HG02884 (cell line): ENCODE measurements at regions not wholly inside any gene's neighbourhood (a gene's known extent, or its start where the extent isn't known, plus 50 kb on each side); places are given as distances from the start of the nearest gene placed in this dataset.

Source experiments
- ATAC-seq: cut with Tn5 transposase; IDR thresholded peaks from one replicate; pipeline ENCODE4 v1.9.1; 2021; ENCODE audit warnings: mild to moderate bottlenecking, moderate library complexity; ENCODE audit not compliant: unreplicated experiment

DNA sequence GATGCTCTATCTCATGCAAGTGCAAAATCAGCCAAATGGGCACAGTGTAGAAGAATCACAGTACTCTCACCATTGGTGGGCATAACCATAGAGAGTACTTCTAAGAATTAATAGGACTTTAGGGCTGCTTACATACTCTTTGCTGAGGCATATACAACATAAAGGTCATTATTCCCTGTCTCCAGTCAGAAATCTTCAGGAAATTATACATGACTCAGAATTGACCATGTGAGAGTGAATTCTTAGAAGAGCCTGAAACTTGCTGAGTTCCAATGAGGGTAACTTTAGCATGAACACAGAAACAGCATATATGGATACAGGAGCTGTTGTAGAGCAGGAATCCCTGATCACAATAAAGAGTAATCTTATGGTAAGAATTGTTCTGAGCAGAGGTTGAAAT, 498.7 kb downstream of the TENT5A start:
- ATAC-seq, result no peak

DNA sequence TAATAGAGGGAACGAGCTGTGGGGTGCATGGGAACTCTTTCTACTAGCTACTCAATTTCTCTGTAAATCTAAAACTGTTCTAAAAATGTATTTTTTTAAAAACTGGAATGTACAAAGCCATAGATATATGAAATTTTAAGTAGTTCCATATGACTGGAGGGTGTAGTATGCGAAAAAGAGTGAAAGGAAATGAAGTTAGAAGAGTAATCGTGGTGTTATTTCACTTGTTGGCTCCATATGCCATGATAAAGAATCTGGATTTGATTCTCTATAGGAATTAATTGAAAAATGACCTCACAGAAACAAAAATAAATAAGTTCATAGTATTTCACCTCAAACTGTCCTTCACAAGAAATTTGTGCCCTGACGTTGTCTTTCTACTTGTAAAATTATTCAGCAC, 500.2 kb downstream of the TENT5A start:
- no peak for ATAC-seq

DNA sequence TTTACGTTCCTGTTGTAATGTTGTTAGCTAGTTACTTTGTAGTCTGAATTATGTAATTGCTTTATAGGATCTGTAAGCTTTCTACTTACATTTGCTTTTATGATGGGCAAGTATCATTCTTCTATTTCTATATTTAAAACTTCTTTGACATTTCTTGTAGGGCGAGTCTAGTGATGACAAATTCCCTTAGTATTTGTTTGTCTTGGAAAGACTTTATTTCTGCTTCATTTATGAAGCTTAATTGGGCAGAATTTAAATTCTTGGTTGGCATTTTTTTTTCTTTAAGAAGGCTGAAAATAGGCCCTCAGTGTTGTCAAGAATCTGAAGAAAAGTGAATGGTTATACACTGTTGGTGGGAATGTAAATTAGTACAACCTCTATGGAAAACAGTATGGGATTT, 506.3 kb downstream of the TENT5A start:
- no peak for ATAC-seq

DNA sequence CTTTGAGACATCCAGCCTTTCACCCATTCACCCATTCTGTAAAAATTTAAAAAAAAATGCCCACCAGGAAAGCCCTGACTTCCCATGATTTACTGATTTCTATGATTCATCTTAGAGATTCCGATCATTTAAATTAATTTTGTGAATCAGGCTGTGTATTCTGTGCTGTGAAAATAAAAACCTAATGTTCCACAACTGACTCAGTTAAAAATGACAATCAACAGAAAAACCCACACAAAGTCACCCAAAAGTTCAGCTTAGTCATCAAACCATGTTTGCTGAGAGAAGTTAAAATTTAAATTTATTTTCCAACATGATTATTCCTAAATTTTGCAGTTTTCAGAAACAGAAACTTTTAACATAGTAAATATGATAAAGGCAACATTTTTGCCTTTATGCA, 509.9 kb downstream of the TENT5A start:
- ATAC-seq, result no peak

DNA sequence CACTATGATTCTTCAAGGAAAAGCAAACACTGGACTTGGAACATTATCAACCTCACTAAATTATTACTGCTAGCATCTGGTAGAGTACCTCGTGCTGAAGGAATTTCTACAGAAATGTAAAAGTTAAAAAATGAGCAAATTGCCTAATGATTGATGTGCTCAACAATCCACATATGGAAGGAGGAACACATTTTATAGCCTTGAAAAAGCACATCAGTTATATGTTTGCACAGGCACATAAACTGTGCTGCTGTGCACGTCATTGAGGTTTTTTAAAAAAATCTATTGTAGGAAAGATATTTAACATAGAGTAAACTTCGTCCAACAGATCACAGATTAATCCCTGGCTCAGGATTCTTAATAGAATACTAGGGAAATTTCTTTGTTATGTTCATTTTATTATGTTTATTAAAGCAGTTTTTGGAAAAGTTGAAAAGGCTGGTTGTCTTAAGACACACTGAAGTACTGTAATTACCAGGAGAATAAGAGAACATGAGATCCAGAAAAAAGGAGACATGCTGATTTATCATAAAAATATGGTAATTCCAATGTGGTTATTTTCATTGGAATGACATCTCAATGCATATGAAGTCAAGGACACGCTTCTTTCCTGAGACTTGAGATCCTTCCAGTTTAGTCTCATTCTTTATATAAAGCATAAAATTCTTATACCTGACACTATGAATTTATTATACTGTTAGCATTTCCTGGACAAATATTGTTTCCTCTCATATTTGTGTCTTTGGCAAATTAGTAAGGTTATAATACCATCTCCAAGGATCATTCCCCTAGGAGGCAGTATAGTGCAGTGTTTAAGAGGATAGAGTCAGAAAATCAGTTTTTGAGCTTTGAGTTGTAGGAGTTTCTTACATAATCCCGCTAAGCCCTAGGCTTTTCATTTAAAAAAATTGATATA, 511.1 kb downstream of the TENT5A start:
- ATAC-seq, result no peak

DNA sequence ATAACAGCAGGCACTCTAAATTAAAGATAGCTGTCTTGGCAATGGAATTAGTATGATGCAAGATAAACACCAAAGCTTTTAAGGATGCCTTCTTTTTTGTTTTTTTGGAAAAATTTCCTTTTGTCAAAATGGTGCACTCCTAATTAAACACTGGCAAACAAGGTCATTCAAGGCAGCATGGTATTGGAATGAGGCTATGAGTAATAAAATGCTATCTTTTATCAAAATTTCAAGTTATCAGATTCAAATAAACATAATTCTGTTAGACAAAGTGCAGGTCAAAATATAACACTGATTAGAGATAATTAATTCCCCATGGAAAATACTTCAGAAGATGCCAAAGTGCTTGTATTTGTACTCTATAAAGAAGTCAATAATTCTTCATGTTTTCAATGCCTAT, 514.1 kb downstream of the TENT5A start:
- ATAC-seq, result no peak

DNA sequence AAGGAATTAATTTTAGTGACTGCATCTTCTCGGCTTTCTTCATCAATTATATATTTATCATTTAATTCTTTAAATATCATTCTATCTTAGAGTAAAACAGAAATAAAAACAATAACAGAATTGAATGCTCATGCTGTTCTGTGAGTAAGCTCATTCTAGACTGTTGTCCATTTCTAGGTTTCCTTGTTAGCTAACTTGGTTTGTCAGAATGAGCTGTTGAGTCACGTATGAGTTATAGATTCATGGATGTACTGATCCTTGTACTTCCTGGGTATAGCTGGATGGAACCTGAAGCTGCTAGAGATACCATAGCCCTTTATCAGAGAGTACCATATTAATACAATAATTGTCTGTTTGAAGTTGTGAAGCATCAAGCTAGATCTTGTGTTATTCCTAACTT, 515.3 kb downstream of the TENT5A start:
- ATAC-seq, result no peak

DNA sequence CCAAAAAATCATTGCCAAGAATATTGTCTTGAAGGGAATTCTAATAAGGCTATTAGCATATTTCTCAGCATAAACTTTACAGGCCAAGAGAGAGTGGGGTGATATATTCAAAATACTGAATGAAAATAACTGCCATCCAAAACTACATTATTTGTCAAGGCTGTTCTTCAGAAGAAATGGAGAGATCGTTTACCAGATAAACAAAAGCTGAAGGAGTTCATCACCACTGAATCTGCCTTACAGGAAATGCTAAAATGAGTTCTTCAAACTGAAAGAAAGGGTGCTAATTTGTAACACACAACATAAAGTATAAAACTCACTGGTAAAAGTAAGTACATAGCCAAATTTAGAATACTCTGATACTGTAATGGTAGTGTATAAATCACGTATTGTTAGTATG, 517.0 kb downstream of the TENT5A start:
- ATAC-seq, result no peak

DNA sequence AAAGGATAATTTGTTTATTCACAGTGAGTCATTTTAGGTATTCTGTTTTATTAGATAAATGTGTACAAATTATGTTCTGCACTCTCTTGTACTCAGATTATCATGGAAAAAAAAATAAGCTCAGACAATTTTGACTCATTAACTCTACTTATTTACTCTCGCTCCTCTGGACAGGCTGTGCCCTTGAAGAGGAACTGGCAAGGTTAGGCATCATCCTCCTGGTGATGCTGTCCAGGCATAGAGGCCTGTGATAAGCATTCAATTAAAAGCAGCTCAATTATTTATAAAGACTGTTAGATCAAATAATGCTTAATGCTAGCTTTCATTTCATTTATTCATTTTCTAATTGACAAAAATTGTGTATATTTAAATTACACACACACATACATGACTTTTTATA, 518.5 kb downstream of the TENT5A start:
- ATAC-seq, result no peak

DNA sequence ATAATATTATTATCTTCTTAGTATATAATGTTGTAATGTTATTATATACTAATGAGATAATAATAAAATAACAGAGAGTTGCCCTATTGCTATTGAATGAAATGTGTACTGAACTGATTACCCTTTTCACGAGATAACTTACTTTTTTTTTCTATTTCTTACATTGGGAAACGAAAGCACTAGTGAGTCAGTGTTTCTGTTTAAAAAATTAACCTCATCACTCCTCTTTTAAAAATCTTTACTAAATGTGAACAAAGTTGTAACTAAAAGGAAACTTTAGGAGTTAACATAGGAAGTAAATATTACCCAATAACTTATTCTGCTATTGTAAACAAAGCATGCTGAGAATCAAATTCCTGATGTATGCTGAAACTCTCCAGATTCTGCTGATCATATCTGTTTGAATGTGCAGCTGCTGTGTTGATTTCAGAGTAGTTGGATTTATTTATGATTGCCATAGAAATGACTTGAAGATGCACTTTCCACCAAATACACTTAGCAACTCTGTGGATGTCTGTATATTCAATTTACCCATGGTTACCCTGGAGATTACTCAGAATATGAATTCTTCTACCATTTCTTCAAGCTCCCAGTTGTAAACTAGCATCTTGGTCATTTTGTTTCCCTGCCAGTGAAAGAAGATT, 523.4 kb downstream of the TENT5A start:
- no peak for ATAC-seq

DNA sequence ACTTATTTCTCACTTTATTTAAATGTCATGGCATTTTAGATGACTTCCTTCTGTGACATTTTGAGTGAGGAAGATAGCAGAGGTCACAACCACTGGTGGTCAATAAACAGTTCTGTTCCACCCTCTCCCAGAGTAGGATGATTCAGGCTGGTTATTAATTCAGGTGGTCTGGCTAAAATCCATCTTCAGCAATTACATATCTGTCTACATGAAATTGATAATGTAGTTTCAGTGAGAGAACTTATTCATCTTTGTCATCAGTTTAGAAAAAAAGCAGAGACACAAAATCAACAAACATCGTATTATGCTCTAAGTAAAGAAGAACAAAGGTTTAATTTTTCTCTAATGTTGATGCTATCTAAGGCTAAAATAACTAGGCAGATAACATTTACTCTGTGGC, 525.5 kb downstream of the TENT5A start:
- no peak for ATAC-seq

DNA sequence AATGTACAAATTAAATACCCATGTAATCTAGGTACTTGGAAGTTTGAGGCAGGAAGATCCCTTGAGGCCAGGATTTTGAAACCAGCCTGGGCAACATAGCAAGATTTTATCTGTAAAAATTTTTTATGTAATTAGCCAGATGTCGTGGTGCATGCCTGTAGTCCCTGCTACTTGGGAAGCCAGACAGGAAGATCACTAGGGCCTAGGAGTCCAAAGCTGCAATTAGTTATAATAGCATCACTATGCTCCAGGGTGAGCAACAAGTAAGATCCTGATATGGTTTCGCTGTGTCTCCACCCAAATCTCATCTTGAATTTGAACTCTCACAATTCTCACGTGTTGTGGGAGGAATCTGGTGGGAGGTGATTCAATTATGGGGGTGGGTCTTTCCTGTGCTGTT, 535.8 kb downstream of the TENT5A start:
- no peak for ATAC-seq

DNA sequence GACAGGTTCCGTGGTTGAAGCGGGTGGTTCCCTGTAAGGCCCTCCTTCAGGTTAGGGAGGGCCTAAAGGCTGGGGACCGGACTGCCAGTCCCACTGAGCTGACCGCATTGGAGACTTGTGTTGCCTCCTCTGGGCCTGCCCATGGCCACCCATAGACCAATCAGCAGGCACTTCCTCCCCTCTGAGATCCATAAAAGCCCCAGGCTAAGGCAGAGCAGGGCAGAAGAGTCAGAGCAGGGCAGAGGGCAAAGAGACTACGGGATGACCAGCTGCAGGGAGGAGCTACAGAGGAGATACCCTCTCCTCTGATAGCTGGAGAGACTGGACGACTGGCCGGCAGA, 537.4 kb downstream of the TENT5A start:
- no peak for ATAC-seq

DNA sequence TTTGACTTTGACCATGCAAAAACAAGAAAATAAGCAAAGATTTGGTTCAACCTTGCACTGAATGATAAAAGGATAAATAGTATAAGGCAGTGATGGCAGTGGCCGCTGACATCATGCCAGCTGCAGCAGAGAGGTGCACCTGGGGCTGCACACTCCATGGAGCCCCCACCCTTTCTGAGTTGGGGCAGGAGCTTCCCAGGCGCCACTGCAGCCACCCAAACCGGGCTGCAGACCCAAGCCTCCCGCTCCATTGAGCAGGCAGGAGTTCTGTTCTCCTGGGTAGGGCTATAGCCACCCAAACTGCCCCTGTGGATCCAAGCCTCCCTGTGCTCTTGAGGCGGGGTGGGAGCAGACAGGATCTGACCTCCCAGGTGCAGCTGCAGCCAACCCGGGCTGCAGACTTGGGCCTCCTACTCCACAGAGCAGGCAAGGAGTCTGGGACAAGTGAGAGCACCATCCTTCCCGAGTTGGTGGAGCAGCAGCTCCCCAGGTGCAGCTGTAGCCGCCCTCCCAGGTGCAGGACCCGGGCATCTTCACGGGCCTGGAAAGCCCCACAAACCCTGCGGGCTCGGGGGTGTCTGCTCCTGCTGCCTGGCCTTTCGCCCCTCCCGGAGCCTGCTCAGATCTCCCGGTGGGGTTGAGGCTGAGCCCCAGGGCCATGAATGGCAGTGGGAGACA, 537.9 kb downstream of the TENT5A start:
- no peak for ATAC-seq

DNA sequence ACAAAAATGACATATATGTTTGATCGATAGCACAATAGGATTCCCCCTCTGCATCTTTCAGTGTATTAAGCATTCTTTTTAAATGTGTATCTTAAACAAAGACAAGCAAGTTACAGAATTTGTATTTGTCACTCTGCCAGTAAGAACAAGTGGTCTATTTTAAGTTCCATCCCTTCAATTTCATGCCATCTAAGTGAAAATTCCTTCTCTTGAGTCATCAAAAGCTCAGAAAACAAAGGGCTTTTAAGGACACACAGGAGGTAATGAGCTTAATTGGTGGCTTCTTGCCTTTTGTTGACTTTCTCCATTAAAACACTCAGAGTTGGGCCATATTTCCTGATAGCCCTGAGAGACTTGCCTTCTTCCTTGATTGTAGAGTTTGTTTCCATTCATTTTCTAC, 547.8 kb downstream of the TENT5A start:
- no peak for ATAC-seq

DNA sequence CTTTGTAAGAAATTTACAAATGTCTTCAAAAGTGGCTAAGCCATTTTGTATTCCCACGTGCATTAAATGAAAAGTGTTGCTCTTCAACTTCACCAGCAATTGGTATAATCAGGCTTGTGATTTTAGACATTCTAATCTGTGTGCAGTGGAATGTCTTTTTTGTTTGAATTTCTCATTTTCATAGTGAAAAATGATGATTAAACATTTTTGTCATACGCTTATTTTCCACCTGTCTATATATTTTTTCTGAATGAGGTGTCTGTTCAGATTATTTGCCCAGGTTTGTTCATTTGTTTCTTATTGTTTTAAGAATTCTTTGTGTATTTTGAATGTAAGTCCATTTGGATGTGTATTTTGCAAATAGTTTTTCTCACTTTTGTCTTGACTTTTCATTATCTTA, 558.1 kb downstream of the TENT5A start:
- ATAC-seq, result no peak

DNA sequence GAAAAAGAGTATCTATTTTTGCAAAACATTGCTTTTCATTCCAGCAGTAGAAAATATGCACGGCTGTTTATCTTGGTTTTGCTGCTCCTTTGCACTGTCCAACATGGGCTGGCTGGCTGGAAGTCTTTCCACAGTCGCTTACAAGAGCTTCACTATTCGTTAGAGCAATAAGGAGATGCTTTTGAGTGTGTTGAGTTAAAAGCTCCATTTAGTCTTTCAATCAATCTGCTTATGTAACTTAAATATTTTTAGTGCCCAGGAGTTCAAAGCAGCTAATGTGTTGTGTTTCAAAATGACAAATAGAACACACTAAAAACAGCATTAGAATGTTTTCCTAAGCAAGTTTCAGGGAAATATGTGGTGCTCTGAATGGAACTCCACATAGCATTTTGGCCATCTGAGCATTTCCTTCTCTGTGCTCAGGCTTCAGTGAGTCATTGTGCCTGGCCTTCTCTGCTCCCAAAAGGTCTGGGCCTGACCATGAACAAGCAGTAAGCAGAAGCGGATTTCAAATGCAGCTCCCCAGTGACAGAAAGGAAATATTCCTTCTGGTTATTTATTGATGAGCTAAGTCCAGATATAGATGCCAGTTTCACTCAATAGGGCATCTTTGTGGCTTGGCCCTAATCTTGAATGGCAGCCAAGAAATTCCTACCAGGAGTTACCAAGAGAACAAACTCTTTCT, 580.3 kb downstream of the TENT5A start:
- ATAC-seq, result no peak

DNA sequence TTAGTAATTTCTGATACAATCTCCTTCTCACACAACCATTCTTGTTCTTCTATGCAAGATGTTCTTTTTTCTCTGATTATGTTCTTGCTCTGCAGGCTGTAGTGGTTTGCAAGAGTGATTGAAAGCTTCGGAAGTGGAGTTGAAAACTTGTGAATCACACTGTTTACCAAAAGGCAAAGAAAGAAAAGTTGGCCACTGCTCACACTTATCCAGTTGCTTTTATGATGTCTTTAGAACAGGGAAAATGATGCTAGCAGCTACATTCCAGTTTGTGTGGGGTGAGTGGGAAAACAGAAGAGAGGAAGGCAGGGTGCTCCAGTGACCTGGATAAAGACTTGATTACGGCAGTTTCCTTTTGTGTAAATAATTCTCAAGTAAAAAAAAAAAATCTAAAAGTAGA, 583.3 kb downstream of the TENT5A start:
- ATAC-seq, result no peak

DNA sequence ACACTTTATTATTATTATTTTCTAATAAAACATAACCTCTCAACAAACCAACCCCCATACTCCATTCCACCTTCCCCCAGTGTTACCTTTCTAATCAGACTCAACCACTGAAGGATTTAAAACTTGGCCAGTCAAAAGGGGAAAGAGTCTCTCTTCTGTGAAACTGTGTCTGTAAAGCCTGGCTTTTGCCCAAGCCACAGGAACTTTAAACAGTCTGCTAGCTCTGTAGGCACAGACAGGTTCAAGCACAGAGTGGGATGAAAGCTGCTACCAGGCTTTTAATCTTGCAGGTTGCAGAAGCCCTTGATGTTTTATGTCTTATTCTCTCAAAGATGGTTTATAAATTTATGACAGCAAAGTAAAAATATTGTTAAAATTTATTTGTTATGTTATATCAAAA, 585.7 kb downstream of the TENT5A start:
- ATAC-seq, result no peak

DNA sequence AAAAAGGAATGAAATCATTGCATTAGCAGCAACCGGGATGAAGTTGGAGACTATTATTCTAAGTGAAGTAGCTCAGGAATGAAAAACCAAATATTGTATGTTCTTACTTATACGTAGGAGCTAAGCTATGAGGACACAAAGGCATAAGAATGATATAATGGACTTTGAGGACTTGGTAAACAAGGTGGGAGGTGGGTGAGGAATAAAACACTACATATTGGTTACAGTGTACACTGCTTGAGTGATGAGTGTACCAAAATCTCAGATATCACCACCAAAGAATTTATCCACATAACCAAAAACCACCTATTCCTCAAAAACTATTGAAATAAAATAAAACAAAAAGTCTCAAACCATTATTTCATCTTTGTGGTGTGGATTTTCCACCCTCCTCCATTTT, 593.5 kb downstream of the TENT5A start:
- no peak for ATAC-seq

DNA sequence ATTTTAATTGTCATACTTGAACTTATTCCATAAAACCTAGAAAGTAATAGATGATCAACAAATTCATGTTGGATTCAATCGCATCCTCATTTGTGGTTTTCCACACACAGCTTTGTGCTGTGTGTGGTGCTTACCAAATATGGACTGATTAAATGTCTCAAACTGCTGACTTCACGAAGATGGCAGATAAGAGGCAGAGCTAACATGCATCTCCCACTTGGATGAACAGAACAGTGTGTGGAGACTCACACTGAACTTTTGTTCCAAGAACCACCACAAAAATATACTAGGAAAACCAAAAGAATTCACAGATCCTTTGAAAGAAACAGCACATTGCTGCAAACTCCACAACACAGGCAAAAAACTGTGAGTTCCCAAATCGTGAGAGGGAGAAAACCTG, 603.7 kb downstream of the TENT5A start:
- ATAC-seq, result no peak

DNA sequence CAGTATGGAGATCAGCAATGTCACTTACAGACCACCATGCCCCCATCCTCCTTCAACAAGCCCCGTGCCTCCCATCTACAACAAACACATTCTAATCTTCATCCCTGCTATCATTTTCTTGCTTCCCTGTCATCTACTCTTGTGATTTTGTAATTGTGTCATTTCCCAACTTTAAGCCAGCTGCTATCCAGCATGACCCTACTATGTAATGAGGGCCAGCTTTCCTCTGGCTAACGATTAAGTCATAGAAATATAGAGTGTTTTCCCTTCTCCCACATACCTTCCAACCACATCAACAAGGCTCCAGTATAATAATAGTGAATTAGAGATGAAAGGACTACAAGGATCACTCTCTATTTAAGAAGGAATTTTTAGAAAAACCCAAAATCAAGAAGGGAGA, 607.0 kb downstream of the TENT5A start:
- ATAC-seq, result no peak
